ENCODE measurements at regions not wholly inside any gene's neighbourhood (a gene's known extent, or its start where the extent isn't known, plus 50 kb on each side); places are given as distances from the start of the nearest gene placed in this dataset.

GRCh38 chr1:162950187-162950586, 89.2 kb upstream of the CCDC190 start:
- H3K27ac ChIP-seq, result no peak overlapping the region
- DNase-seq, result no peak
- ATAC-seq, result no peak
- H3K36me3 ChIP-seq, result no peaks in the 10 kb centered on the region
- H3K4me1 ChIP-seq, result no peaks in the 10 kb centered on the region
- no peaks in the 10 kb centered on the region for H3K9me3 ChIP-seq
- no peak overlapping the region for H3K4me3 ChIP-seq
- intact Hi-C loops (cut with DNase I), result no loop called here
- TF ChIP-seq CTCF (IDR thresholded peaks at IDR 0.05), result no peak
- no peaks in the 10 kb centered on the region for H3K27me3 ChIP-seq (ENCODE audit: low read depth)

- Histone ChIP-seq H3K4me1 (no peaks in the 10 kb centered on the region), H3K27ac (no peak overlapping the region), H3K9me3 (no peaks in the 10 kb centered on the region), H3K36me3 (no peaks in the 10 kb centered on the region), H3K27me3 (ENCODE audit: low read depth) (no peaks in the 10 kb centered on the region), H3K4me3 (no peak overlapping the region)
- no peak for DNase-seq
- intact Hi-C loops (cut with DNase I), result no loop called here
- no peak for TF ChIP-seq CTCF (IDR thresholded peaks at IDR 0.05)
- ATAC-seq, result no peak
Observed at GRCh38 chr1:162946701-162947100, 85.7 kb upstream of the CCDC190 start.

- Histone ChIP-seq H3K4me1 (no peaks in the 10 kb centered on the region), H3K9me3 (no peaks in the 10 kb centered on the region), H3K27ac (no peak overlapping the region), H3K27me3 (ENCODE audit: low read depth) (no peaks in the 10 kb centered on the region), H3K36me3 (no peaks in the 10 kb centered on the region), H3K4me3 (no peak overlapping the region)
- TF ChIP-seq CTCF (IDR thresholded peaks at IDR 0.05), result no peak
- no peak for DNase-seq
- intact Hi-C loops (cut with DNase I), result no loop called here
- ATAC-seq, result no peak
Observed at GRCh38 chr1:162944974-162945674, 84.1 kb upstream of the CCDC190 start.

- no peaks in the 10 kb centered on the region for H3K4me1 ChIP-seq
- ATAC-seq (no peak), DNase-seq (no peak)
- H3K36me3 ChIP-seq, result no peaks in the 10 kb centered on the region
- H3K9me3 ChIP-seq, result no peaks in the 10 kb centered on the region
- H3K4me3 ChIP-seq, result no peak overlapping the region
- no peak for TF ChIP-seq CTCF (IDR thresholded peaks at IDR 0.05)
- H3K27me3 ChIP-seq (ENCODE audit: low read depth), result no peaks in the 10 kb centered on the region
- intact Hi-C loops (cut with DNase I), result no loop called here
- H3K27ac ChIP-seq, result no peak overlapping the region
Observed at GRCh38 chr1:162943622-162944021, 82.6 kb upstream of the CCDC190 start.

GRCh38 chr1:162942916-162943559, 82.1 kb upstream of the CCDC190 start:
- ATAC-seq (no peak), DNase-seq (no peak)
- H3K27me3 ChIP-seq (ENCODE audit: low read depth), result no peaks in the 10 kb centered on the region
- no peaks in the 10 kb centered on the region for H3K36me3 ChIP-seq
- H3K4me3 ChIP-seq, result no peak overlapping the region
- intact Hi-C loops (cut with DNase I), result no loop called here
- no peak overlapping the region for H3K27ac ChIP-seq
- no peaks in the 10 kb centered on the region for H3K9me3 ChIP-seq
- H3K4me1 ChIP-seq, result no peaks in the 10 kb centered on the region
- no peak for TF ChIP-seq CTCF (IDR thresholded peaks at IDR 0.05)
